ENCODE measurements at regions not wholly inside any gene's neighbourhood (a gene's known extent, or its start where the extent isn't known, plus 50 kb on each side); places are given as distances from the start of the nearest gene placed in this dataset.

- TF ChIP-seq CTCF (IDR thresholded peaks at IDR 0.05) (no peak), POLR2A (IDR thresholded peaks at IDR 0.05) (no peak)
These were observed 305.2 kb downstream of the PPP1R2C start for GRCh38 chrX:42472727-42473126.
